T-helper 1 cell (primary cell): ENCODE measurements at regions not wholly inside any gene's neighbourhood (a gene's known extent, or its start where the extent isn't known, plus 50 kb on each side); places are given as distances from the start of the nearest gene placed in this dataset.

Experiments used
- DNase-seq, 5 donors: peaks; one replicate each; pipeline ENCODE4 v3.0.0-alpha.2; 2012 to 2020

GRCh38 chr1:37085393-37085792 lies 51.1 kb upstream of the GRIK3 start:
- no peak for DNase-seq

- DNase-seq: no peak
These were observed 55.4 kb upstream of the GRIK3 start for GRCh38 chr1:37089750-37090149.

- no peak for DNase-seq
These were observed 56.4 kb upstream of the GRIK3 start for GRCh38 chr1:37090671-37091070.

- no peak for DNase-seq
These were observed 58.6 kb upstream of the GRIK3 start for GRCh38 chr1:37092937-37093336.

GRCh38 chr1:37094302-37094701 lies 60.0 kb upstream of the GRIK3 start:
- DNase-seq: no peak

- no peak for DNase-seq
These were observed 62.2 kb upstream of the GRIK3 start for GRCh38 chr1:37096523-37096922.

GRCh38 chr1:37097731-37098130 lies 63.4 kb upstream of the GRIK3 start:
- no peak for DNase-seq

GRCh38 chr1:37098237-37098636 lies 63.9 kb upstream of the GRIK3 start:
- no peak for DNase-seq

GRCh38 chr1:37100310-37100709 lies 66.0 kb upstream of the GRIK3 start:
- DNase-seq: no peak

GRCh38 chr1:37102656-37103382 lies 68.5 kb upstream of the GRIK3 start:
- DNase-seq: no peak

- no peak for DNase-seq
These were observed 71.6 kb upstream of the GRIK3 start for GRCh38 chr1:37105911-37106310.

- no peak for DNase-seq
These were observed 73.0 kb upstream of the GRIK3 start for GRCh38 chr1:37107153-37107907.

GRCh38 chr1:37108596-37109188 lies 74.4 kb upstream of the GRIK3 start:
- no peak for DNase-seq

- no peak for DNase-seq
These were observed 78.1 kb upstream of the GRIK3 start for GRCh38 chr1:37112430-37112829.

- DNase-seq: no peak
These were observed 79.1 kb upstream of the GRIK3 start for GRCh38 chr1:37113285-37113997.

- DNase-seq: no peak
These were observed 84.5 kb upstream of the GRIK3 start for GRCh38 chr1:37118790-37119189.

GRCh38 chr1:37120279-37120678 lies 86.0 kb upstream of the GRIK3 start:
- DNase-seq: no peak

GRCh38 chr1:37123276-37124115 lies 89.2 kb upstream of the GRIK3 start:
- DNase-seq: no peak

GRCh38 chr1:37124501-37124900 lies 90.2 kb upstream of the GRIK3 start:
- no peak for DNase-seq

- no peak for DNase-seq
These were observed 91.0 kb upstream of the GRIK3 start for GRCh38 chr1:37125295-37125694.

GRCh38 chr1:37127254-37127748 lies 93.0 kb upstream of the GRIK3 start:
- DNase-seq: no peak

GRCh38 chr1:37128091-37128490 lies 93.8 kb upstream of the GRIK3 start:
- no peak for DNase-seq
